Upper lobe of left lung (tissue), 4 donors: ENCODE measurements at regions not wholly inside any gene's neighbourhood (a gene's known extent, or its start where the extent isn't known, plus 50 kb on each side); places are given as distances from the start of the nearest gene placed in this dataset.

ENCODE experiments used
- EP300 ChIP-seq, 4 donors: sonication (generic); formaldehyde crosslinking; IDR thresholded peaks; one replicate each; pipeline ENCODE4 v1.5.1; 2017; ENCODE audit warnings: antibody characterized with exemption in 4 of 4, control low read depth in 2 of 4
- POLR2AphosphoS5 ChIP-seq, 2 donors: sonication (generic); formaldehyde crosslinking; IDR thresholded peaks; one replicate each; pipeline ENCODE4 v1.5.1; 2017; ENCODE audit warnings: antibody characterized with exemption in 2 of 2
- TF ChIP-seq, protein P1 (sequence below), 6 experiments: fragments of 450-650 bp in 4 of 6; fragments of 200-600 bp in 2 of 6; sonication (generic) in 2 of 6; IDR thresholded peaks; one replicate each; pipeline ENCODE4 v1.5.1; 2016 to 2019; ENCODE audit warnings: antibody characterized with exemption in 6 of 6

GRCh38 chrX:10983526-10983925, 127.6 kb upstream of the HCCS start:
- TF ChIP-seq, protein P1, sequence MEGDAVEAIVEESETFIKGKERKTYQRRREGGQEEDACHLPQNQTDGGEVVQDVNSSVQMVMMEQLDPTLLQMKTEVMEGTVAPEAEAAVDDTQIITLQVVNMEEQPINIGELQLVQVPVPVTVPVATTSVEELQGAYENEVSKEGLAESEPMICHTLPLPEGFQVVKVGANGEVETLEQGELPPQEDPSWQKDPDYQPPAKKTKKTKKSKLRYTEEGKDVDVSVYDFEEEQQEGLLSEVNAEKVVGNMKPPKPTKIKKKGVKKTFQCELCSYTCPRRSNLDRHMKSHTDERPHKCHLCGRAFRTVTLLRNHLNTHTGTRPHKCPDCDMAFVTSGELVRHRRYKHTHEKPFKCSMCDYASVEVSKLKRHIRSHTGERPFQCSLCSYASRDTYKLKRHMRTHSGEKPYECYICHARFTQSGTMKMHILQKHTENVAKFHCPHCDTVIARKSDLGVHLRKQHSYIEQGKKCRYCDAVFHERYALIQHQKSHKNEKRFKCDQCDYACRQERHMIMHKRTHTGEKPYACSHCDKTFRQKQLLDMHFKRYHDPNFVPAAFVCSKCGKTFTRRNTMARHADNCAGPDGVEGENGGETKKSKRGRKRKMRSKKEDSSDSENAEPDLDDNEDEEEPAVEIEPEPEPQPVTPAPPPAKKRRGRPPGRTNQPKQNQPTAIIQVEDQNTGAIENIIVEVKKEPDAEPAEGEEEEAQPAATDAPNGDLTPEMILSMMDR (IDR thresholded peaks at IDR 0.05): no peak
- no peak for TF ChIP-seq EP300 (IDR thresholded peaks at IDR 0.05)
- no peak for TF ChIP-seq POLR2AphosphoS5 (IDR thresholded peaks at IDR 0.05)
